ENCODE measurements at regions not wholly inside any gene's neighbourhood (a gene's known extent, or its start where the extent isn't known, plus 50 kb on each side); places are given as distances from the start of the nearest gene placed in this dataset.

GRCh38 chr7:131090886-131091692, 236.6 kb upstream of the MKLN1 start:
- DNase-seq, result peak; percentile 34

- no peak for DNase-seq
Observed at GRCh38 chr7:131094685-131095084, 233.0 kb upstream of the MKLN1 start.

GRCh38 chr7:131095346-131095745, 232.3 kb upstream of the MKLN1 start:
- no peak for DNase-seq

GRCh38 chr7:131096267-131096927, 231.3 kb upstream of the MKLN1 start:
- no peak for DNase-seq

GRCh38 chr7:131097662-131098376, 229.9 kb upstream of the MKLN1 start:
- no peak for DNase-seq

- no peak for DNase-seq
Observed at GRCh38 chr7:131098527-131098926, 229.1 kb upstream of the MKLN1 start.

- DNase-seq, result no peak
Observed at GRCh38 chr7:131100357-131101054, 227.2 kb upstream of the MKLN1 start.

- DNase-seq, result no peak
Observed at GRCh38 chr7:131103997-131104396, 223.7 kb upstream of the MKLN1 start.

GRCh38 chr7:131104596-131105293, 222.9 kb upstream of the MKLN1 start:
- no peak for DNase-seq

GRCh38 chr7:131105294-131105798, 222.3 kb upstream of the MKLN1 start:
- no peak for DNase-seq

GRCh38 chr7:131105799-131106680, 221.6 kb upstream of the MKLN1 start:
- peak; percentile 91 for DNase-seq

GRCh38 chr7:131106681-131107336, 220.9 kb upstream of the MKLN1 start:
- peak; percentile 42 for DNase-seq

GRCh38 chr7:131107337-131108211, 220.1 kb upstream of the MKLN1 start:
- peak; percentile 85 for DNase-seq

GRCh38 chr7:131108212-131108940, 219.3 kb upstream of the MKLN1 start:
- DNase-seq, result peak; percentile 35

- DNase-seq, result peak; percentile 56
Observed at GRCh38 chr7:131109011-131109758, 218.5 kb upstream of the MKLN1 start.

- DNase-seq, result peak; percentile 84
Observed at GRCh38 chr7:131109759-131110296, 217.8 kb upstream of the MKLN1 start.

GRCh38 chr7:131110297-131111080, 217.2 kb upstream of the MKLN1 start:
- no peak for DNase-seq
